DND-41 (cell line): ENCODE measurements at regions not wholly inside any gene's neighbourhood (a gene's known extent, or its start where the extent isn't known, plus 50 kb on each side); places are given as distances from the start of the nearest gene placed in this dataset.

Experiments
- EZH2 ChIP-seq: IDR thresholded peaks from 3 replicates; pipeline ENCODE4 v1.6.1; 2012; ENCODE audit warnings: borderline replicate concordance, low read depth, mild to moderate bottlenecking, moderate library complexity, low read length, inconsistent platforms; ENCODE audit not compliant: severe bottlenecking
- TF ChIP-seq, protein P1 (sequence below): IDR thresholded peaks from 2 replicates; pipeline ENCODE4 v1.5.1; 2012; ENCODE audit warnings: borderline replicate concordance, low read length, moderate library complexity, mild to moderate bottlenecking; ENCODE audit not compliant: poor library complexity, severe bottlenecking; ENCODE audit errors: extremely low read depth

- TF ChIP-seq, protein P1, sequence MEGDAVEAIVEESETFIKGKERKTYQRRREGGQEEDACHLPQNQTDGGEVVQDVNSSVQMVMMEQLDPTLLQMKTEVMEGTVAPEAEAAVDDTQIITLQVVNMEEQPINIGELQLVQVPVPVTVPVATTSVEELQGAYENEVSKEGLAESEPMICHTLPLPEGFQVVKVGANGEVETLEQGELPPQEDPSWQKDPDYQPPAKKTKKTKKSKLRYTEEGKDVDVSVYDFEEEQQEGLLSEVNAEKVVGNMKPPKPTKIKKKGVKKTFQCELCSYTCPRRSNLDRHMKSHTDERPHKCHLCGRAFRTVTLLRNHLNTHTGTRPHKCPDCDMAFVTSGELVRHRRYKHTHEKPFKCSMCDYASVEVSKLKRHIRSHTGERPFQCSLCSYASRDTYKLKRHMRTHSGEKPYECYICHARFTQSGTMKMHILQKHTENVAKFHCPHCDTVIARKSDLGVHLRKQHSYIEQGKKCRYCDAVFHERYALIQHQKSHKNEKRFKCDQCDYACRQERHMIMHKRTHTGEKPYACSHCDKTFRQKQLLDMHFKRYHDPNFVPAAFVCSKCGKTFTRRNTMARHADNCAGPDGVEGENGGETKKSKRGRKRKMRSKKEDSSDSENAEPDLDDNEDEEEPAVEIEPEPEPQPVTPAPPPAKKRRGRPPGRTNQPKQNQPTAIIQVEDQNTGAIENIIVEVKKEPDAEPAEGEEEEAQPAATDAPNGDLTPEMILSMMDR, result no peak
- TF ChIP-seq EZH2, result no peak
Measured at GRCh38 chr2:215797676-215798075, 215.7 kb downstream of the MREG start.
